DOHH2 (cell line): ENCODE measurements at regions not wholly inside any gene's neighbourhood (a gene's known extent, or its start where the extent isn't known, plus 50 kb on each side); places are given as distances from the start of the nearest gene placed in this dataset.

ENCODE experiments used
- H3F3A ChIP-seq: fragments of 200-600 bp; sonication (generic), shearing (Covaris generic); 2 replicates; pipeline ENCODE4 v1.6.0; 2016; ENCODE audit warnings: antibody characterized with exemption, mild to moderate bottlenecking; ENCODE audit not compliant: control insufficient read depth, insufficient read depth
- H3K27ac ChIP-seq: fragments of 200-600 bp; sonication (generic); 2 replicates; pipeline ENCODE4 v1.5.1; 2014; ENCODE audit warnings: low read depth, mild to moderate bottlenecking, low read length, moderate library complexity
- H3K27me3 ChIP-seq: fragments of 200-600 bp; sonication (generic); 2 replicates; pipeline ENCODE4 v1.6.1; 2014; ENCODE audit warnings: mild to moderate bottlenecking, low read length, mixed read lengths; ENCODE audit not compliant: control insufficient read depth
- H3K36me3 ChIP-seq: fragments of 200-600 bp; sonication (generic); 2 replicates; pipeline ENCODE4 v1.6.1; 2014; ENCODE audit warnings: mild to moderate bottlenecking, low read length, moderate library complexity, mixed read lengths; ENCODE audit not compliant: control insufficient read depth
- H3K4me1 ChIP-seq: fragments of 200-600 bp; sonication (generic); 2 replicates; pipeline ENCODE4 v1.6.1; 2014; ENCODE audit warnings: mild to moderate bottlenecking, low read length, mixed read lengths; ENCODE audit not compliant: control insufficient read depth
- H3K4me2 ChIP-seq: fragments of 200-600 bp; sonication (generic); 2 replicates; pipeline ENCODE4 v1.6.0; 2014; ENCODE audit warnings: mild to moderate bottlenecking, low read length, moderate library complexity
- H3K4me3 ChIP-seq: fragments of 200-600 bp; sonication (generic); 2 replicates; pipeline ENCODE4 v1.5.1; 2014; ENCODE audit warnings: mild to moderate bottlenecking, low read length, mixed read lengths
- H3K79me2 ChIP-seq: fragments of 200-600 bp; sonication (generic); 2 replicates; pipeline ENCODE4 v1.6.1; 2014; ENCODE audit warnings: mild to moderate bottlenecking, low read length, mixed read lengths; ENCODE audit not compliant: control insufficient read depth
- H3K9me2 ChIP-seq: fragments of 200-600 bp; sonication (generic); replicated peaks from 2 replicates; pipeline ENCODE4 v1.6.1; 2014; ENCODE audit warnings: mild to moderate bottlenecking, low read length, mixed read lengths; ENCODE audit not compliant: control insufficient read depth
- H3K9me3 ChIP-seq: fragments of 200-600 bp; sonication (generic); 2 replicates; pipeline ENCODE4 v1.6.1; 2014; ENCODE audit warnings: antibody characterized with exemption, low read length, mixed read lengths; ENCODE audit not compliant: control insufficient read depth, insufficient read depth
- H4K20me1 ChIP-seq: fragments of 200-600 bp; sonication (generic); 2 replicates; pipeline ENCODE4 v1.6.0; 2014; ENCODE audit warnings: low read depth, mild to moderate bottlenecking, antibody characterized with exemption, low read length, moderate library complexity; ENCODE audit not compliant: control insufficient read depth, insufficient read depth
- CTCF ChIP-seq: fragments of 200-600 bp; sonication (generic); IDR thresholded peaks from one replicate; pipeline ENCODE4 v1.5.1; 2014; ENCODE audit warnings: antibody characterized with exemption, mild to moderate bottlenecking, low read depth, low read length; ENCODE audit not compliant: poor library complexity, severe bottlenecking
- EZH2phosphoT487 ChIP-seq: fragments of 200-600 bp; sonication (generic); IDR thresholded peaks from 2 replicates; pipeline ENCODE4 v1.6.1; 2017; ENCODE audit warnings: borderline replicate concordance, mild to moderate bottlenecking, antibody characterized with exemption, low read length, moderate library complexity, mixed read lengths

- no peaks in the 10 kb centered on the region for H3K27me3 ChIP-seq
- H3K4me2 ChIP-seq, result no peak overlapping the region
- H3K36me3 ChIP-seq, result no peaks in the 10 kb centered on the region
- no peaks in the 10 kb centered on the region for H3K4me1 ChIP-seq
- H3F3A ChIP-seq, result no peaks in the 10 kb centered on the region
- no peaks in the 10 kb centered on the region for H3K79me2 ChIP-seq
- no peak for TF ChIP-seq CTCF
- no peak for TF ChIP-seq EZH2phosphoT487
- no peaks in the 10 kb centered on the region for H3K9me2 ChIP-seq
- no peak overlapping the region for H3K4me3 ChIP-seq
- no peaks in the 10 kb centered on the region for H4K20me1 ChIP-seq
- H3K27ac ChIP-seq, result no peak overlapping the region
- H3K9me3 ChIP-seq, result no peaks in the 10 kb centered on the region
Measured at GRCh38 chr9:115543511-115543910, 425.6 kb upstream of the TNC start.

- no peaks in the 10 kb centered on the region for H3K27me3 ChIP-seq
- H3F3A ChIP-seq, result no peaks in the 10 kb centered on the region
- H3K27ac ChIP-seq, result no peak overlapping the region
- no peaks in the 10 kb centered on the region for H3K4me1 ChIP-seq
- no peaks in the 10 kb centered on the region for H4K20me1 ChIP-seq
- TF ChIP-seq EZH2phosphoT487, result no peak
- TF ChIP-seq CTCF, result no peak
- H3K4me2 ChIP-seq, result no peak overlapping the region
- H3K79me2 ChIP-seq, result no peaks in the 10 kb centered on the region
- no peaks in the 10 kb centered on the region; the same call in 1 of the 2 replicates for H3K9me2 ChIP-seq
- H3K36me3 ChIP-seq, result no peaks in the 10 kb centered on the region
- H3K9me3 ChIP-seq, result no peaks in the 10 kb centered on the region
- no peak overlapping the region for H3K4me3 ChIP-seq
Measured at GRCh38 chr9:115548609-115549260, 430.8 kb upstream of the TNC start.

GRCh38 chr9:115551396-115551795 lies 433.4 kb upstream of the TNC start:
- H3K27ac ChIP-seq, result no peak overlapping the region
- H3K79me2 ChIP-seq, result no peaks in the 10 kb centered on the region

More at GRCh38 chr9:115551396-115551795, 433.4 kb upstream of the TNC start:
- Histone ChIP-seq H3K4me2 (no peak overlapping the region), H3K9me3 (peaks cover 4% of the 10 kb centered on the region; the same call in 1 of the 2 replicates), H3K4me1 (no peaks in the 10 kb centered on the region), H3K36me3 (no peaks in the 10 kb centered on the region), H3K4me3 (no peak overlapping the region), H3K27me3 (no peaks in the 10 kb centered on the region), H3K9me2 (no peaks in the 10 kb centered on the region; the same call in 1 of the 2 replicates), H4K20me1 (no peaks in the 10 kb centered on the region), H3F3A (no peaks in the 10 kb centered on the region)
- TF ChIP-seq CTCF, result no peak
- TF ChIP-seq EZH2phosphoT487, result no peak
